ENCODE measurements at regions not wholly inside any gene's neighbourhood (a gene's known extent, or its start where the extent isn't known, plus 50 kb on each side); places are given as distances from the start of the nearest gene placed in this dataset.

GRCh38 chr14:82565825-82566224 is 1032.2 kb upstream of the SEL1L start:
- Histone ChIP-seq H3K9me3 (no peaks in the 10 kb centered on the region), H3K36me3 (ENCODE audit: control insufficient read depth in 2 of 2, extremely low read depth in 1 of 2, insufficient read depth in 1 of 2, low read length in 1 of 2) (no peaks in the 10 kb centered on the region), H3K27ac (ENCODE audit: low read length) (no peak overlapping the region), H3K4me1 (ENCODE audit: control insufficient read depth in 1 of 2, extremely low read depth in 1 of 2, insufficient read depth in 2 of 2, low read length in 2 of 2) (no peaks in the 10 kb centered on the region), H3K27me3 (replicated peaks in 1 of 2; ENCODE audit: control insufficient read depth in 2 of 2, extremely low read depth in 1 of 2, insufficient read depth in 2 of 2, low read length in 1 of 2) (no peaks in the 10 kb centered on the region), H3K4me3 (ENCODE audit: control insufficient read depth in 1 of 2, extremely low read depth in 1 of 2, low read length in 1 of 2) (no peak overlapping the region)
- no peak overlapping the region for H3K4me3 Mint-ChIP-seq
- no peak for ATAC-seq (replicated peaks in 1 of 4)
- peaks cover 10 to 36% (median 16%) of the 10 kb centered on the region in 3 donors for H3K9me3 Mint-ChIP-seq
- ChIA-PET CTCF (no interaction called here), POLR2A (no interaction called here)
- H3K36me3 Mint-ChIP-seq: no peaks in the 10 kb centered on the region
- H3K27me3 Mint-ChIP-seq: no peaks in the 10 kb centered on the region
- H3K27ac Mint-ChIP-seq: no peak overlapping the region
- no CpG with 5 or more reads among the region's 1 CpG for WGBS (ENCODE audit: insufficient coverage)
- DNase-seq: no peak
- H3K4me1 Mint-ChIP-seq: no peaks in the 10 kb centered on the region

GRCh38 chr14:82587226-82587625 is 1053.6 kb upstream of the SEL1L start:
- no peaks in the 10 kb centered on the region for H3K4me1 Mint-ChIP-seq
- H3K9me3 Mint-ChIP-seq: peaks cover 3 to 20% (median 14%) of the 10 kb centered on the region in 3 donors
- Histone ChIP-seq H3K27ac (ENCODE audit: low read length) (no peak overlapping the region), H3K4me1 (ENCODE audit: control insufficient read depth in 1 of 2, extremely low read depth in 1 of 2, insufficient read depth in 2 of 2, low read length in 2 of 2) (no peaks in the 10 kb centered on the region), H3K9me3 (no peaks in the 10 kb centered on the region), H3K36me3 (ENCODE audit: control insufficient read depth in 2 of 2, extremely low read depth in 1 of 2, insufficient read depth in 1 of 2, low read length in 1 of 2) (no peaks in the 10 kb centered on the region), H3K27me3 (replicated peaks in 1 of 2; ENCODE audit: control insufficient read depth in 2 of 2, extremely low read depth in 1 of 2, insufficient read depth in 2 of 2, low read length in 1 of 2) (no peaks in the 10 kb centered on the region), H3K4me3 (ENCODE audit: control insufficient read depth in 1 of 2, extremely low read depth in 1 of 2, low read length in 1 of 2) (no peak overlapping the region)
- CTCF ChIA-PET: no interaction called here
- no peaks in the 10 kb centered on the region for H3K27me3 Mint-ChIP-seq
- no peak overlapping the region for H3K27ac Mint-ChIP-seq
- no peak overlapping the region for H3K4me3 Mint-ChIP-seq
- ATAC-seq (replicated peaks in 1 of 4) (no peak), DNase-seq (no peak)
- POLR2A ChIA-PET: no interaction called here
- H3K36me3 Mint-ChIP-seq: no peaks in the 10 kb centered on the region
- 40% methylated on average over 1 of the region's 3 CpGs for WGBS (ENCODE audit: insufficient coverage)

GRCh38 chr14:82595466-82595865 is 1061.8 kb upstream of the SEL1L start:
- ATAC-seq (replicated peaks in 1 of 4): no peak
- H3K36me3 Mint-ChIP-seq: no peaks in the 10 kb centered on the region
- no peak overlapping the region for H3K4me3 Mint-ChIP-seq
- H3K27me3 Mint-ChIP-seq: no peaks in the 10 kb centered on the region
- ChIA-PET CTCF (no interaction called here), POLR2A (no interaction called here)
- Histone ChIP-seq H3K36me3 (ENCODE audit: control insufficient read depth in 2 of 2, extremely low read depth in 1 of 2, insufficient read depth in 1 of 2, low read length in 1 of 2) (no peaks in the 10 kb centered on the region), H3K27me3 (replicated peaks in 1 of 2; ENCODE audit: control insufficient read depth in 2 of 2, extremely low read depth in 1 of 2, insufficient read depth in 2 of 2, low read length in 1 of 2) (no peaks in the 10 kb centered on the region), H3K9me3 (no peaks in the 10 kb centered on the region), H3K27ac (ENCODE audit: low read length) (no peak overlapping the region), H3K4me1 (ENCODE audit: control insufficient read depth in 1 of 2, extremely low read depth in 1 of 2, insufficient read depth in 2 of 2, low read length in 2 of 2) (no peaks in the 10 kb centered on the region), H3K4me3 (ENCODE audit: control insufficient read depth in 1 of 2, extremely low read depth in 1 of 2, low read length in 1 of 2) (no peak overlapping the region)
- H3K27ac Mint-ChIP-seq: no peak overlapping the region
- no peak for DNase-seq
- peaks cover 7 to 28% (median 19%) of the 10 kb centered on the region in 3 donors for H3K9me3 Mint-ChIP-seq
- no peaks in the 10 kb centered on the region for H3K4me1 Mint-ChIP-seq

GRCh38 chr14:82602794-82603193 is 1069.1 kb upstream of the SEL1L start:
- Histone ChIP-seq H3K4me3 (ENCODE audit: control insufficient read depth in 1 of 2, extremely low read depth in 1 of 2, low read length in 1 of 2) (no peak overlapping the region), H3K4me1 (ENCODE audit: control insufficient read depth in 1 of 2, extremely low read depth in 1 of 2, insufficient read depth in 2 of 2, low read length in 2 of 2) (no peaks in the 10 kb centered on the region), H3K27ac (ENCODE audit: low read length) (no peak overlapping the region), H3K36me3 (ENCODE audit: control insufficient read depth in 2 of 2, extremely low read depth in 1 of 2, insufficient read depth in 1 of 2, low read length in 1 of 2) (no peaks in the 10 kb centered on the region), H3K27me3 (replicated peaks in 1 of 2; ENCODE audit: control insufficient read depth in 2 of 2, extremely low read depth in 1 of 2, insufficient read depth in 2 of 2, low read length in 1 of 2) (no peaks in the 10 kb centered on the region), H3K9me3 (no peaks in the 10 kb centered on the region)
- no peak for ATAC-seq (replicated peaks in 1 of 4)
- Mint-ChIP-seq H3K27ac (no peak overlapping the region), H3K4me1 (no peaks in the 10 kb centered on the region), H3K9me3 (peaks cover 11 to 24% (median 17%) of the 10 kb centered on the region in 3 donors), H3K4me3 (no peak overlapping the region), H3K27me3 (no peaks in the 10 kb centered on the region), H3K36me3 (no peaks in the 10 kb centered on the region)
- no CpG with 5 or more reads among the region's 1 CpG for WGBS (ENCODE audit: insufficient coverage)
- no peak for DNase-seq
- CTCF ChIA-PET: no interaction called here
- POLR2A ChIA-PET: no interaction called here

GRCh38 chr14:82604819-82605218 is 1071.2 kb upstream of the SEL1L start:
- Mint-ChIP-seq H3K36me3 (no peaks in the 10 kb centered on the region), H3K9me3 (peaks cover 7 to 14% (median 8%) of the 10 kb centered on the region in 3 donors)
- CTCF ChIA-PET: no interaction called here

GRCh38 chr14:82621881-82622450 is 1088.3 kb upstream of the SEL1L start:
- Mint-ChIP-seq H3K4me3 (no peak overlapping the region), H3K27ac (no peak overlapping the region), H3K27me3 (no peaks in the 10 kb centered on the region), H3K9me3 (peaks cover 3 to 18% (median 11%) of the 10 kb centered on the region in 3 donors), H3K4me1 (no peaks in the 10 kb centered on the region), H3K36me3 (no peaks in the 10 kb centered on the region)
- ATAC-seq (replicated peaks in 1 of 4) (no peak), DNase-seq (no peak)
- Histone ChIP-seq H3K4me1 (ENCODE audit: control insufficient read depth in 1 of 2, extremely low read depth in 1 of 2, insufficient read depth in 2 of 2, low read length in 2 of 2) (no peaks in the 10 kb centered on the region), H3K4me3 (ENCODE audit: control insufficient read depth in 1 of 2, extremely low read depth in 1 of 2, low read length in 1 of 2) (no peak overlapping the region), H3K36me3 (ENCODE audit: control insufficient read depth in 2 of 2, extremely low read depth in 1 of 2, insufficient read depth in 1 of 2, low read length in 1 of 2) (no peaks in the 10 kb centered on the region), H3K27ac (ENCODE audit: low read length) (no peak overlapping the region), H3K9me3 (no peaks in the 10 kb centered on the region), H3K27me3 (replicated peaks in 1 of 2; ENCODE audit: control insufficient read depth in 2 of 2, extremely low read depth in 1 of 2, insufficient read depth in 2 of 2, low read length in 1 of 2) (no peaks in the 10 kb centered on the region)
- CTCF ChIA-PET: no interaction called here
- WGBS (ENCODE audit: insufficient coverage): 81% methylated on average over 4 of the region's 9 CpGs
- POLR2A ChIA-PET: no interaction called here

More at GRCh38 chr14:82604819-82605218, 1071.2 kb upstream of the SEL1L start:
- Mint-ChIP-seq H3K27ac (no peak overlapping the region), H3K27me3 (no peaks in the 10 kb centered on the region), H3K4me3 (no peak overlapping the region), H3K4me1 (no peaks in the 10 kb centered on the region)
- Histone ChIP-seq H3K27me3 (replicated peaks in 1 of 2; ENCODE audit: control insufficient read depth in 2 of 2, extremely low read depth in 1 of 2, insufficient read depth in 2 of 2, low read length in 1 of 2) (no peaks in the 10 kb centered on the region), H3K9me3 (no peaks in the 10 kb centered on the region), H3K36me3 (ENCODE audit: control insufficient read depth in 2 of 2, extremely low read depth in 1 of 2, insufficient read depth in 1 of 2, low read length in 1 of 2) (no peaks in the 10 kb centered on the region), H3K27ac (ENCODE audit: low read length) (no peak overlapping the region), H3K4me3 (ENCODE audit: control insufficient read depth in 1 of 2, extremely low read depth in 1 of 2, low read length in 1 of 2) (no peak overlapping the region), H3K4me1 (ENCODE audit: control insufficient read depth in 1 of 2, extremely low read depth in 1 of 2, insufficient read depth in 2 of 2, low read length in 2 of 2) (no peaks in the 10 kb centered on the region)
- DNase-seq: no peak
- POLR2A ChIA-PET: no interaction called here
- no peak for ATAC-seq (replicated peaks in 1 of 4)
